DMS114 treated with DMSO at 0.1 percent for 48 hours (cell line): ENCODE measurements at regions not wholly inside any gene's neighbourhood (a gene's known extent, or its start where the extent isn't known, plus 50 kb on each side); places are given as distances from the start of the nearest gene placed in this dataset.
"Not testable (repeated sequence)": the region's sequence is repeated elsewhere in the genome, so short reads cannot be mapped to it uniquely, and the experiment has no call there.

Experiments
- DNase-seq: peaks from one replicate; lab custom pipeline; 2025; ENCODE audit not compliant: unreplicated experiment; lab: John Stamatoyannopoulos, UW

- DNase-seq = no peak
These were observed 608.4 kb upstream of the FOXG1 start for GRCh38 chr14:28157887-28158791.

- no peak for DNase-seq
These were observed 605.5 kb upstream of the FOXG1 start for GRCh38 chr14:28161040-28161439.

GRCh38 chr14:28163233-28163632 is 603.4 kb upstream of the FOXG1 start:
- no peak for DNase-seq

GRCh38 chr14:28163897-28164296 is 602.7 kb upstream of the FOXG1 start:
- no peak for DNase-seq

GRCh38 chr14:28187902-28188830 is 578.4 kb upstream of the FOXG1 start:
- DNase-seq = not testable (repeated sequence)

GRCh38 chr14:28196878-28197277 is 569.7 kb upstream of the FOXG1 start:
- DNase-seq = no peak

GRCh38 chr14:28220391-28220790 is 546.2 kb upstream of the FOXG1 start:
- no peak for DNase-seq

- DNase-seq = no peak
These were observed 525.7 kb upstream of the FOXG1 start for GRCh38 chr14:28240909-28241308.

- DNase-seq = no peak
These were observed 523.7 kb upstream of the FOXG1 start for GRCh38 chr14:28242895-28243294.

GRCh38 chr14:28243600-28243999 is 523.0 kb upstream of the FOXG1 start:
- DNase-seq = no peak

GRCh38 chr14:28245216-28245615 is 521.4 kb upstream of the FOXG1 start:
- DNase-seq = no peak

GRCh38 chr14:28247491-28247890 is 519.1 kb upstream of the FOXG1 start:
- DNase-seq = no peak

GRCh38 chr14:28252124-28252523 is 514.5 kb upstream of the FOXG1 start:
- DNase-seq = not testable (repeated sequence)

- no peak for DNase-seq
These were observed 511.8 kb upstream of the FOXG1 start for GRCh38 chr14:28254768-28255167.

GRCh38 chr14:28264306-28264705 is 502.3 kb upstream of the FOXG1 start:
- no peak for DNase-seq

GRCh38 chr14:28272270-28272669 is 494.3 kb upstream of the FOXG1 start:
- no peak for DNase-seq

GRCh38 chr14:28280530-28280929 is 486.1 kb upstream of the FOXG1 start:
- DNase-seq = no peak

GRCh38 chr14:28280997-28281598 is 485.5 kb upstream of the FOXG1 start:
- no peak for DNase-seq

- no peak for DNase-seq
These were observed 481.9 kb upstream of the FOXG1 start for GRCh38 chr14:28284546-28285300.

- DNase-seq = no peak
These were observed 471.6 kb upstream of the FOXG1 start for GRCh38 chr14:28294834-28295440.
